ENCODE measurements at regions not wholly inside any gene's neighbourhood (a gene's known extent, or its start where the extent isn't known, plus 50 kb on each side); places are given as distances from the start of the nearest gene placed in this dataset.
"Not testable (repeated sequence)": the region's sequence is repeated elsewhere in the genome, so short reads cannot be mapped to it uniquely, and the experiment has no call there.

DNA sequence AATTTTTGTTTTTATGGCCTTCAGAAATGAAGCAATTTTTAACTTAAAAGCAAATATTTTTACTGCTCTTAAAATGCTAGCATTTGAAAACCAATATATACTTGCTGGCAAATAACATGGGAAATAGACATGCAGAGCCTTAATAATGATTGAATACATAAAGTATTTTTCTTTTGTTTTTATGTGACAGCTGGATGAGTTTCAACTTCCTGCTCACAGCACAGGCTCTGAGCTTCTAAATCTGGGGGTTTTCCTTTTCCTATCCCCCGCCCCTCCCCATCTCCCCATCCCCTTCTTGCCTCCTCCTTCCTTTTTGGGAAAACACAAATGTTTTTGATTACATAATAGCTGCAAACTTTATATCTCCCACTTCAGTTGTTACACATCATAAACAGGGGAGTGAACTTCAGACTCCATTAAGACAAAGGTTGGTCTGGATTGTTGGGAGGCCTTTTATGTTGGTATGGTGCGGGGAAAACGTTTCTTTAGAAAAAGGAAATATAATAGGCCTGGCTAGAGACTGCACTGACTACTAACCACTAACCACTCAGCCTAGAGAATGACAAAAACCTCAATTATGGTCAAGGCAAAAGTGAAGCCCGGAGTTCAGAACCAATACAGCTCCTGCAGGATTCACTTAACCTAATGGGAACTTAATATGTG lies 116.1 kb upstream of the GORAB start:
- Histone ChIP-seq H3K9me3 (ENCODE audit: control insufficient read depth in 3 of 3, low read length in 3 of 3) (no peaks in the 10 kb centered on the region), H3K27ac (ENCODE audit: low read depth, low read length) (peak overlapping the region; percentile 57), H3K9ac (ENCODE audit: low read depth in 1 of 3, low read length in 3 of 3) (no peak overlapping the region), H3K27me3 (ENCODE audit: control insufficient read depth in 3 of 3, insufficient read depth in 3 of 3, low read length in 3 of 3) (no peaks in the 10 kb centered on the region), H3K4me1 (ENCODE audit: control insufficient read depth in 3 of 3, insufficient read depth in 3 of 3, low read length in 3 of 3) (peaks cover 0 to 9% (median 5%) of the 10 kb centered on the region in 3 donors), H3K36me3 (ENCODE audit: control insufficient read depth in 3 of 3, insufficient read depth in 3 of 3, low read length in 3 of 3) (no peaks in the 10 kb centered on the region), H3K4me3 (ENCODE audit: low read length in 3 of 3) (no peak overlapping the region)

DNA sequence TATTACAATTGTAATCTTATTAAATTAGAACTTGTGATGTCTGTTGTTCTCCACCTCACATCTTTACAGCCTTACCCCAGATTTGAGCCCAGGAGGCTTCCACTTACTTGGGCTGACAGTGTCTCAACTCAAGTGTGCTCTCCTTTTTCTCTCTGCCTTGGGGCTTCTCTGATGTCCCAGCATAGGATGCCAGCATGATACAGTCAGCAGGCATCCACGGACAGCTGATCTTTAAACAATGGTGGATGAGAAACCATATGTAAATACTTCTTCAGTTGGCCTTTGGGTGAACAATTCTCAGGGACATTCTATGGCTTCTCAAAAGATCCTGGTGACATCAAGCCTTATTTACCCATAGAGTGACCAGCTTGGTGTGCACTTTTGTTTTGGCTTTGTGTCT lies 107.6 kb upstream of the GORAB start:
- H3K27ac ChIP-seq (ENCODE audit: low read depth, low read length) = no peak overlapping the region
- no peak overlapping the region for H3K4me3 ChIP-seq (ENCODE audit: low read length in 3 of 3)
- H3K4me1 ChIP-seq (ENCODE audit: control insufficient read depth in 3 of 3, insufficient read depth in 3 of 3, low read length in 3 of 3) = no peaks in the 10 kb centered on the region
- no peaks in the 10 kb centered on the region for H3K27me3 ChIP-seq (ENCODE audit: control insufficient read depth in 3 of 3, insufficient read depth in 3 of 3, low read length in 3 of 3)
- no peaks in the 10 kb centered on the region for H3K9me3 ChIP-seq (ENCODE audit: control insufficient read depth in 3 of 3, low read length in 3 of 3)
- H3K36me3 ChIP-seq (ENCODE audit: control insufficient read depth in 3 of 3, insufficient read depth in 3 of 3, low read length in 3 of 3) = no peaks in the 10 kb centered on the region
- no peak overlapping the region for H3K9ac ChIP-seq (ENCODE audit: low read depth in 1 of 3, low read length in 3 of 3)

DNA sequence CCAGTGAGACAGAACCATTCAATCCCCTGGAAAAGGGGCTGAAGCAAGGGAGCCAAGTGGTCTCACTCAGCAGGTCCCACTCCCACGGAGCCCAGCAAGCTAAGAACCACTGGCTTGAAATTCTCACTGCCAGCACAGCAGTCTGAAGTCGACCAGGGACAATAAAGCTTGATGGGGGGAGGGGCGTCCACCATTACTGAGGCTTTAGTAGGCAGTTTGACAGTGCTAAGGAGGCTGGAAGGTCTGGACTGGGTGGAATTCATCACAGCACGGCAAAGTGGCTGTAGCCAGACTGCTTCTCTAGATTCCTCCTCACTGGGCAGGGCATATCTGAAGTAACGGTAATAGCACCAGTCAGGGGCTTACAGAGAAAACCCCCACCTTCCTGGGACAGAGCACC lies 105.4 kb upstream of the GORAB start:
- H3K36me3 ChIP-seq (ENCODE audit: control insufficient read depth in 3 of 3, insufficient read depth in 3 of 3, low read length in 3 of 3) = no peaks in the 10 kb centered on the region
- H3K9ac ChIP-seq (ENCODE audit: low read depth in 1 of 3, low read length in 3 of 3) = no peak overlapping the region
- H3K27me3 ChIP-seq (ENCODE audit: control insufficient read depth in 3 of 3, insufficient read depth in 3 of 3, low read length in 3 of 3) = no peaks in the 10 kb centered on the region
- H3K9me3 ChIP-seq (ENCODE audit: control insufficient read depth in 3 of 3, low read length in 3 of 3) = no peaks in the 10 kb centered on the region
- H3K27ac ChIP-seq (ENCODE audit: low read depth, low read length) = no peak overlapping the region
- H3K4me1 ChIP-seq (ENCODE audit: control insufficient read depth in 3 of 3, insufficient read depth in 3 of 3, low read length in 3 of 3) = no peaks in the 10 kb centered on the region
- no peak overlapping the region for H3K4me3 ChIP-seq (ENCODE audit: low read length in 3 of 3)

DNA sequence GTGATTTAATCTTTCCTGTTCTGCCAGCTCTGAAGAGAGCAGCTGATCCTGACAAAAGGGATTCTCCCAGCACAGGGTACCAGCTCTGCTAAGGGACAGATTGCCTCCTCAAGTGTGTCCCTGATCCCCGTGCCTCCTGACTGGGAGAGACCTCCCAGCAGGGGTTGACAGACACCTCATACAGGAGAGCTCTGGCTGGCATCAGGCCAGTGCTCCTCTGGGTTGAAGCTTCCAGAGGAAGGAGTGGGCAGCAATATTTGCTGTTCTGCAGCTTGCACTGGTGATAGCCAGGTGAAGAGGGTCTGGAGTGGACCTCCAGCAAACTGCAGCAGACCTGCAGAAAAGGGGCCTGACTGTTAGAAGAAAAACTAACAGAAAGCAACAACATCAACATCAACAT lies 105.0 kb upstream of the GORAB start:
- not testable (repeated sequence) for H3K36me3 ChIP-seq (ENCODE audit: control insufficient read depth in 3 of 3, insufficient read depth in 3 of 3, low read length in 3 of 3); H3K4me3 ChIP-seq (ENCODE audit: low read length in 3 of 3); H3K27ac ChIP-seq (ENCODE audit: low read depth, low read length); H3K9me3 ChIP-seq (ENCODE audit: control insufficient read depth in 3 of 3, low read length in 3 of 3); H3K4me1 ChIP-seq (ENCODE audit: control insufficient read depth in 3 of 3, insufficient read depth in 3 of 3, low read length in 3 of 3); H3K9ac ChIP-seq (ENCODE audit: low read depth in 1 of 3, low read length in 3 of 3); H3K27me3 ChIP-seq (ENCODE audit: control insufficient read depth in 3 of 3, insufficient read depth in 3 of 3, low read length in 3 of 3)

DNA sequence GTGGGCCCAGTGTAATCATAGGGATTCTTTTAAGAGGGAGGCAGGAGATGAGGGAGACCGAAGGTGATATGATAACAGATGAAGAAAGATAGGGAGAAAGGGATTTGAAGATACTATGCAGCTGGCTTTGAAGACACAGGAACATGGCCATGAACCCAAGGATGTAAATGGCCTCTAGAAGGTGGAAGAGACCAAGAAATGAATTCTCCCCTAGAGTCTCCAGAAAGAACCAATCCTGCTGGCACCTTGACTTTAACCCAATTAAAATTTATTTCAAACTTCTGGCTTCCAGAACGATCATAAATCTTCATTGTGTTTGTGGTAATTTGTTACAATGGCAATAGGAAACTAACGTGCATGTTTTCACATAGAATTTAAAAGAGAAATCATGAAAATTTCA lies 95.0 kb upstream of the GORAB start:
- H3K36me3 ChIP-seq (ENCODE audit: control insufficient read depth in 3 of 3, insufficient read depth in 3 of 3, low read length in 3 of 3) = no peaks in the 10 kb centered on the region
- H3K9me3 ChIP-seq (ENCODE audit: control insufficient read depth in 3 of 3, low read length in 3 of 3) = no peaks in the 10 kb centered on the region
- H3K27ac ChIP-seq (ENCODE audit: low read depth, low read length) = no peak overlapping the region
- H3K27me3 ChIP-seq (ENCODE audit: control insufficient read depth in 3 of 3, insufficient read depth in 3 of 3, low read length in 3 of 3) = no peaks in the 10 kb centered on the region
- no peak overlapping the region for H3K4me3 ChIP-seq (ENCODE audit: low read length in 3 of 3)
- no peak overlapping the region for H3K9ac ChIP-seq (ENCODE audit: low read depth in 1 of 3, low read length in 3 of 3)
- H3K4me1 ChIP-seq (ENCODE audit: control insufficient read depth in 3 of 3, insufficient read depth in 3 of 3, low read length in 3 of 3) = no peaks in the 10 kb centered on the region

DNA sequence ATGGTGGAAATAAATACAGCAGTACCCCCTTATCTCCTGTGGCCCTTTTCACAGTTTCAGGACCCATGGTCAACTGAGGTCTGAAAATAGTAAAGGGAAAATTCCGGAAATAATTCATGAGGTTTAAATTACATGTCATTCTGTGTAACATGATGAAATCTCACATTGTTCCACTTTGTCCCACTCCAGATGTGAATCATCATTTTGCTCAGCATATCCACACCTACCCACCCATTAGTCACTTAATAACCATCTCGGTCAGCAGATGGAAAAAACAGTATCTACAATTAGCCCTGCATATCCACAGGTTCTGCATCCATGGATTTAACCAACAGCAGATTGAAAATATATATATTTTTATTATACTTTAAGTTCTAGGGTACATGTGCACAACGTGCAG lies 86.9 kb upstream of the GORAB start:
- Histone ChIP-seq H3K4me1 (ENCODE audit: control insufficient read depth in 3 of 3, insufficient read depth in 3 of 3, low read length in 3 of 3) (no peaks in the 10 kb centered on the region), H3K9me3 (ENCODE audit: control insufficient read depth in 3 of 3, low read length in 3 of 3) (no peaks in the 10 kb centered on the region), H3K9ac (ENCODE audit: low read depth in 1 of 3, low read length in 3 of 3) (no peak overlapping the region), H3K36me3 (ENCODE audit: control insufficient read depth in 3 of 3, insufficient read depth in 3 of 3, low read length in 3 of 3) (no peaks in the 10 kb centered on the region), H3K27me3 (ENCODE audit: control insufficient read depth in 3 of 3, insufficient read depth in 3 of 3, low read length in 3 of 3) (no peaks in the 10 kb centered on the region), H3K4me3 (ENCODE audit: low read length in 3 of 3) (no peak overlapping the region), H3K27ac (ENCODE audit: low read depth, low read length) (no peak overlapping the region)

DNA sequence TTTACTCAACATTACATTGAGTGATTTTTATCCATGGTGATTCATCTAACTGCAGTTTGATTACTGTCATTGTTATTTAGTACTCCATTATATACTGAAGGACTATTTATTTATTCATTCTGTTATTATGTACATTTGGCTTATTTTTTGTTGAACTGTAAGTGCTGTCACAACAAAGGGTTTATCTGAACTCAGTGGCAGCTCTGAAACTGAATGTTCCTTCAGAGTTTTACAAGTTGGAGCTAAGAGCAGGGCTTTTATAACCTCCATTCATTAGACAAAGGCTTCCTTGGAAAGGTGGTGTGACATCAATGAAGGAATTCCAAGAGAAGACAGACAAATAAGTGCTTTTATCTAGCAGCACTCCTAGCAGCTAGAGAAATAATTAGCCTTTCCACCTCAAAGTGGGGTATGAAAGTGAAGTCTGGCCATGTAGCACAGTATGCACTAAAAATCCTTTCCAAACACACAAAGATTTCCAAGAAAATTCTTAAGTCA lies 83.3 kb upstream of the GORAB start:
- H3K9me3 ChIP-seq (ENCODE audit: control insufficient read depth in 3 of 3, low read length in 3 of 3) = no peaks in the 10 kb centered on the region
- H3K36me3 ChIP-seq (ENCODE audit: control insufficient read depth in 3 of 3, insufficient read depth in 3 of 3, low read length in 3 of 3) = no peaks in the 10 kb centered on the region
- no peak overlapping the region for H3K27ac ChIP-seq (ENCODE audit: low read depth, low read length)
- no peak overlapping the region for H3K9ac ChIP-seq (ENCODE audit: low read depth in 1 of 3, low read length in 3 of 3)
- no peak overlapping the region for H3K4me3 ChIP-seq (ENCODE audit: low read length in 3 of 3)
- no peaks in the 10 kb centered on the region for H3K27me3 ChIP-seq (ENCODE audit: control insufficient read depth in 3 of 3, insufficient read depth in 3 of 3, low read length in 3 of 3)
- H3K4me1 ChIP-seq (ENCODE audit: control insufficient read depth in 3 of 3, insufficient read depth in 3 of 3, low read length in 3 of 3) = no peaks in the 10 kb centered on the region

DNA sequence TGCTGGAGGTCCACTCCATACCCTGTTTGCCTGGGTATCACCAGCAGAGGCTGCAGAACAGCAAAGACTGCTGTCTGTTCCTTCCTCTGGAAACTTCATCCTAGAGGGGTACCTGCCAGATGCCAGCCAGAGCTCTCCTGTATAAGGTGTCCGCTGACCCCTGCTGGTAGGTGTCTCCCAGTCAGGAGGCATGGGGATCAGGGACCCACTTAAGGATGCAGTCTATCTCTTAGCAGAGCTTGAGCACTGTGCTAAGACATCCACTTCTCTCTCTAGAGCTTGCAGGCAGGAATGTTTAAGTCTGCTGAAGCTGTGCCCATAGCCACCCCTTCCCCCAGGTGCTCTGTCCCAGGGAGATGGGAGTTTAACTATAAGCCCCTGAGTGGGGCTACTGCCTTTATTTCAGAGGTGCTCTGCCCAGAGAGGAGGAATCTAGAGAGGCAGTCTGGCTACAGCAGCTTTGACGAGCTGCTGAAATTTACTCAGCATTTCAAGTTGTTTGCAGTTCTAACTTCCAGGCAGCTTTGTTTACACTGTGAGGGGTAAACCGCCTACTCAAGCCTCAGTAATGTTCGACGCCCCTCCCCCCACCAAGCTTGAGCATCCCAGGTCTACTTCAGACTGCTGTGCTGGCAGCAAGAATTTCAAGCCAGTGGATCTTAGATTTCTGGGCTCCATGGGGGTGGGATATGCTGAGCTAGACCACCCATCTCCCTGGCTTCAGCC lies 74.5 kb upstream of the GORAB start:
- not testable (repeated sequence) for H3K27ac ChIP-seq (ENCODE audit: low read depth, low read length); H3K9me3 ChIP-seq (ENCODE audit: control insufficient read depth in 3 of 3, low read length in 3 of 3); H3K9ac ChIP-seq (ENCODE audit: low read depth in 1 of 3, low read length in 3 of 3); H3K36me3 ChIP-seq (ENCODE audit: control insufficient read depth in 3 of 3, insufficient read depth in 3 of 3, low read length in 3 of 3); H3K27me3 ChIP-seq (ENCODE audit: control insufficient read depth in 3 of 3, insufficient read depth in 3 of 3, low read length in 3 of 3); H3K4me1 ChIP-seq (ENCODE audit: control insufficient read depth in 3 of 3, insufficient read depth in 3 of 3, low read length in 3 of 3); H3K4me3 ChIP-seq (ENCODE audit: low read length in 3 of 3)

DNA sequence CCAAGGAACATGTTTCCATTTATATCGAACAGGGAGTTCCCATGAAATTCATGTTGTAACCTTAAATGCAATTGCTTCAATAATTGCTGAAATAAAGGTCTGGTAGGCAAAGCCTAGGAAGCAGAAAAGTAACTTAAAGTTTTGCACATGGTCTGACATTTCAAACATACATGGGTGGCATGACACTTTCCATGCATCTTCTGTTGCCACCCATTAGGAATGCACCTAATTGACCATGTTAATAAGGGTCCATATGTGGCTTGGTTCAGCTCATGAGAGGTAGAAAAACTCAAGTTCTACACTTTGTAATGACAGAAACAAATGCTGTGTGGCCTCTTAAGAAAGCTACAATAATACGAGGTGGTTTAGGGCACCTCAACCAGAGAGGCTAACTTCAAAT lies 72.0 kb upstream of the GORAB start:
- peaks cover 0 to 2% (median 0%) of the 10 kb centered on the region in 3 donors for H3K4me1 ChIP-seq (ENCODE audit: control insufficient read depth in 3 of 3, insufficient read depth in 3 of 3, low read length in 3 of 3)
- H3K4me3 ChIP-seq (ENCODE audit: low read length in 3 of 3) = no peak overlapping the region
- H3K9me3 ChIP-seq (ENCODE audit: control insufficient read depth in 3 of 3, low read length in 3 of 3) = no peaks in the 10 kb centered on the region
- H3K9ac ChIP-seq (ENCODE audit: low read depth in 1 of 3, low read length in 3 of 3) = no peak overlapping the region
- H3K36me3 ChIP-seq (ENCODE audit: control insufficient read depth in 3 of 3, insufficient read depth in 3 of 3, low read length in 3 of 3) = no peaks in the 10 kb centered on the region
- no peak overlapping the region for H3K27ac ChIP-seq (ENCODE audit: low read depth, low read length)
- no peaks in the 10 kb centered on the region for H3K27me3 ChIP-seq (ENCODE audit: control insufficient read depth in 3 of 3, insufficient read depth in 3 of 3, low read length in 3 of 3)

DNA sequence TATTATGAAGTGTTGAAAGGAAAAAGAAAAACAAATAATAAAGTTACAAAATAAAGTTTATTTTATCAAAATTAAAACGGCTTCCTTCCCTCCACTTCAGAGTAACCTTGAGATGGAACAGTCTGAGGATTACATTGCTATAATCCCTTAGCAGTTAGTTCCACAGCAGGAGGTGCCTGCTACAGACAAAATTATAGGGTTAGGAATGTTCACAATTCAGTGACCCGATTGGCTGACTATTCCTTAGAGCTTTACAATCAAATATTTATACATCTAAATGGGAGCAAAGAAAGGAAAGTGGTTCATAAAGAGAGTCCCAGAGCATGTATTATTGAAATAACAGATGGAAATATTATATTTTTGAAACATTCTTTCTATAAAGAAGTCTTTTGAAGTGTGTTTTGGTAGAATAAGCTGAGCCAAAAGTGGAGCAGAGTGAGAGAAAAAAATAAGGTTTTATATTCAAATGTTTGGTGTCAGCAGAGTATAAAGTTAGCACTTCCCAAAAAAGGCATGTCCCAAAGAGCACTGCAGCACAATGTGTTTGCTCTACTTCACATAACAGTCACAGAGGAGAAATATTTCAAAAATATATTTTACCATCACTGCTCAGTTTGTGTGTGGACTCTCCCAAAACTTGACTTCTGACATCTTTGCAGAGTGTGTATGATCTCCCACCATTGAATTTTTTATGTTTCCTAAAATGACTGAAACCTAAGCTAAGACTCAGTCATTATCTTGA lies 71.4 kb upstream of the GORAB start:
- Histone ChIP-seq H3K9ac (ENCODE audit: low read depth in 1 of 3, low read length in 3 of 3) (no peak overlapping the region), H3K27ac (ENCODE audit: low read depth, low read length) (peak overlapping the region; percentile 67)

More for the DNA sequence above, 71.4 kb upstream of the GORAB start:
- no peaks in the 10 kb centered on the region for H3K36me3 ChIP-seq (ENCODE audit: control insufficient read depth in 3 of 3, insufficient read depth in 3 of 3, low read length in 3 of 3)
- no peaks in the 10 kb centered on the region for H3K9me3 ChIP-seq (ENCODE audit: control insufficient read depth in 3 of 3, low read length in 3 of 3)
- no peak overlapping the region for H3K4me3 ChIP-seq (ENCODE audit: low read length in 3 of 3)
- H3K4me1 ChIP-seq (ENCODE audit: control insufficient read depth in 3 of 3, insufficient read depth in 3 of 3, low read length in 3 of 3) = peaks cover 0 to 2% (median 0%) of the 10 kb centered on the region in 3 donors
- no peaks in the 10 kb centered on the region for H3K27me3 ChIP-seq (ENCODE audit: control insufficient read depth in 3 of 3, insufficient read depth in 3 of 3, low read length in 3 of 3)

Measured in skeletal muscle tissue (tissue), 3 donors.